NCI-H128 (cell line): ENCODE measurements at regions not wholly inside any gene's neighbourhood (a gene's known extent, or its start where the extent isn't known, plus 50 kb on each side); places are given as distances from the start of the nearest gene placed in this dataset.
"Not testable (repeated sequence)": the region's sequence is repeated elsewhere in the genome, so short reads cannot be mapped to it uniquely, and the experiment has no call there.

Experiments
- DNase-seq: peaks from one replicate; lab custom pipeline; 2025; ENCODE audit not compliant: unreplicated experiment; lab: John Stamatoyannopoulos, UW

- DNase-seq, result no peak
Measured at GRCh38 chr4:178138491-178138890, 696.3 kb upstream of the AGA start.

GRCh38 chr4:178140326-178140915 lies 698.2 kb upstream of the AGA start:
- no peak for DNase-seq

DNA sequence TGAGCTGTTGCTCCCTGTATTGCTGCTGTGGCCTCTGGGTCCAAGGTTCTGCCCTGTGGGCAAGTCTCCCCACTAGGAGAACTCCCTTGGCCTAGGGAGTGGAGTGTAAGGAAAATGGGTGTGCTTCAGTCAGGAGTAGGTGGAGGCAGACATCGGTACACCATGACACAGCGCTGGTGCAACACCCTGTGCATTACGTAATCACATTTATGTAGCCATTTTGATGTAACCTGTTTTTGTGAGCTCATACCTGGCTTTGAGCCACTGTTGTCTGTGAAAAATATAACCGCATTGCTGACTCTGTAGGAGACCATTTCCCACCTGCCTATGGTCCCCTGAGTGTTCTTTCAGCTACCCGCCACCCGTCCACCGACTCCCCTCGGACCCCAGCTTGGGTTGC lies 700.5 kb upstream of the AGA start:
- DNase-seq, result no peak

GRCh38 chr4:178148106-178148505 lies 705.9 kb upstream of the AGA start:
- DNase-seq, result no peak

DNA sequence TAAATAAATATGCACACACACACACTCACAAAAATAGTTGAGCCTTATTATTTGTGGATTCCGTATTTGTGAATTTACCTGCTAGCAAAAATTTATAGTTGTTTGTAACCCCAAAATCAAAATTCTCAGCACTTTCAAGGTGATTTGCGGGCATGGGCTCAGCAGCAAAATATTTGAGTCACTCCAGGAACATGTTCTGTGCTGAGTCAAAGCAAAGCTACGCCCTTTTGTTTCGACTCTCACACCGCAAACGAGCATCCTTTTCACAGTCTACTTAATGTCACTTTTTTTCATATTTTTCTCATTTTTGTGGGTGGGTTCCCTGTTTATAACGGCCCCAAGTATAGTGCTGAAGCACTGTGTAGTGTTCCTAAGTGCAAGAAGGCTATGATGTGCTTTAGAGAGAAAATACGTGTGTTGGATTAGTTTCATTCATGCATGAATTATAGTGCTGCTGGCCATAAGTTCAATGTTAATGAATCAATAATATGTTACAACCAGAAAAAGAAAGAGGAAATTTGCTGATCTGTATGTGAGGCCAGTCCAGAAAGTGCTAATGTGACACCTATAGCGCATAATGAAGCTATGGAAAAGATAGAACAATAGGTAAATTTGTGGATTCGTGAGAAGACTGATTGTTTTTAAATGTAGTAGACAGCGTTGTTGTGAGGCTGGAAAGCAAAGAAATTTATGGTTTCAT lies 723.2 kb upstream of the AGA start:
- DNase-seq, result no peak

GRCh38 chr4:178165951-178166308 lies 723.7 kb upstream of the AGA start:
- no peak for DNase-seq

DNA sequence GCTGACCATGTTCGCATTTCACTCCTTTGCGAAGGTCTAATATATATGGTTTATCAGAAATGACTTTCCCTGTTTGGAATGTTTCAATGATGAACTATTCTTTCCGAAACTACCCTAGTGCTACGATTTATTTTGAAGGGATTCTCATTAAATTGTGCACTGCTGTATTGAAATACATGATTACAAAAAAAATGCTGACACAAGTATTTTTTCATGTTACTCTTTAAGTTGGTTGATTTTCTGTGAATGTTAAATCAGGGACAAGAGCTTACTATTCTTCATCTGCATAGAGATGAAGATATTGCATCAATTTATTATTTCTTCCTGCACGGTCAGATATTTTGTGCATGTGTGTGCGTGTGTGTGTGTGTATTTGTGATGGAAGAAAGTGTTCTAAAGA lies 731.5 kb upstream of the AGA start:
- no peak for DNase-seq

- no peak for DNase-seq
Measured at GRCh38 chr4:178174756-178175155, 732.5 kb upstream of the AGA start.

GRCh38 chr4:178185517-178185916 lies 743.3 kb upstream of the AGA start:
- no peak for DNase-seq

- no peak for DNase-seq
Measured at GRCh38 chr4:178192611-178193010, 750.4 kb upstream of the AGA start.

DNA sequence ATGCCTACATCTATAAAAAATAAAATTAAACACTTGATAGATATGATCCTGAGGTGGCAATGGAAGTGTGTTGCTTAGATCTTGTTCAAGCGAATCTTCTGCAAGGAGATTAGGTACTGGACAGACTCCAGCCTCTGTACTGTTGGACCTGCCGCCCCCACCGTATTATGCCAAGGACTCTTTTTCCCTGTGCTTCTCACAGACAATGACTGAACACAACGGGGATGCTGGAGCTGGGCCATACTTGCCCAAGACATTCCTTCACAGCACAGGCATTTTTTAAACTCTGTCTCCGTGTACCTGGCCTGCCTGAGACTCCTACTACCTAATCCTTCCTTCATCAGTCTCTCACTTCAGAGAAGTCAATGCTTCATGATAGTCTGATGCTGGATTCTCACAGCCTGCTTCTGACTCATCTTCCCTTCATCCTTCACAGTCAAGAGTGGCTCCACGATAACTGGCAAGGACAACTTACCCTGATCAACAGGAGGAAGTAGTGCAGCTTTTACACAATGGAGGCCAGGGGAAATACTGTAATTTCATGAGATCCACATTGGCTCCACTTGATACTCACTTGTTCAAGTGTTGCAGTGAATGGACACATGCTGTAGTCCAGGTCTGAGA lies 754.6 kb upstream of the AGA start:
- no peak for DNase-seq

DNA sequence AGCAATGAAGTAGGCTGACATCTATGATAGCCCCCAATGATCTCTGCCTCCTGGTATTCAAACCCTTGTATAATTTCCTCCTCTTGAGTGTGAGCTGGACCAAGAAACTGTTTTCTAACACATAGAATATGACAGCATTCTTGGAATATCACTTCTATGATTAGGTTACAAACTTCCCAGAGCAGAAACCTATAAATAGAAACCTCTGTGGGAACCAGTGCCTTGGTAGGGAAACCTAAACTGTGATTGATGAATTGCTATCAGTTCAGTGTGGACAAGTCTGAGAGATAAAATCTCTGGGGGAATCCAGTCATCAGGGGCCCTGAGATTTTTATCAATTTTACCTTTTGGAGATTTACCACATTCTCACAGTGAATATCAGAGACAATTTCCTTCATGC lies 756.5 kb upstream of the AGA start:
- DNase-seq, result no peak

GRCh38 chr4:178202422-178202821 lies 760.2 kb upstream of the AGA start:
- DNase-seq, result no peak

GRCh38 chr4:178205826-178206225 lies 763.6 kb upstream of the AGA start:
- DNase-seq, result no peak

DNA sequence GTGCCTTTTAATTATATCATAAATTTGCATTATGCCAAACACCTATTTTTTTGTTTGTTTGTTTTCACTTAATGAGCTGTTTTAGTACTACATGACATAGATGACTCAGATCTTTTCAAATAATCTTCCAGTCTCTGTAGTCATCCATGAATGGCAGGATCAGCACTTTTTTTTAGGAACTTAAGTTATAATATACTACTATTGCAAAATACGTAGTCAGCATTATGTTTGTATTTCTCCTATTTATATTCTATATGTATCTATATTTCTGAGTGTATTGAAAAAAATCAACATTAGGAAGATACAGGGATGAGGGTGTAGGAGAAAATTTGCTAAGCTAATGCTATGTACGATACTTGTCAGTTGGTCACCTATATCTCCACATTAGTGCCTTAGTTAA lies 773.1 kb upstream of the AGA start:
- no peak for DNase-seq

- DNase-seq, result no peak
Measured at GRCh38 chr4:178215763-178216162, 773.5 kb upstream of the AGA start.

DNA sequence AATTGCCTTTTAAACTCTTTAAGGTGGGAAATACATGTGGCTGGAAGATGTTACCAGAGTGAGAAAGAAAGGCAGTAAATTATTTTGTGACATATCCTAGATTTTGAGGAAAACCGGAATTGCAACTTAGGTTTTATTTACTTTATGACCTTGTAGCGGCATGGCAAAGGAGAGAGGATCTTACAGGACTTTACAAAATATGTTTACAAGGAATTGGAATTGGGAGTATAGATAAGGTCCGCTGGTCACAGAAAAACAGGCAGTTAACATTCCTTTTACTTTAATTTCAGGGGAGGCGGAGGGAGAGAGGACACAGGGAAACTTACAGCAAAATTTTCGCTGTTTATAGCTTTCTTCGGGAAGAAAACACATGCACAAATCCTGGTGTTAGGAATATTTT lies 784.2 kb upstream of the AGA start:
- not testable (repeated sequence) for DNase-seq

DNA sequence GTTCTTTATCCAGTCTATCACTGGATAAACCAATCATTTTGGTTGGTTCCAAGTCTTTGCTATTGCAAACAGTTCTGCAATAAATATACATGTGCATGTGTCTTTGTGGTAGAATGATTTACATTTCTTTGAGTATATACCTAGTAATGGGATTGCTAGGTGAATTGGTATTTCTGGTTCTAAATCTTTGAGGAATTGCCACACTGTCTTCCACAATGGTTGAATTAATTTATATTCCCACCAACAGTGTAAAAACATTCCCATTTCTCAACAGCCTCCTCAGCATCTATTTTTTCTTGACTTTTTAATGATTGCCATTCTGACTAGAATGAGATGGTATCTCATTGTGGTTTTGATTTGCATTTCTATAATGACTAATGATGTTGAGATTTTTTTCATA lies 791.7 kb upstream of the AGA start:
- no peak for DNase-seq

DNA sequence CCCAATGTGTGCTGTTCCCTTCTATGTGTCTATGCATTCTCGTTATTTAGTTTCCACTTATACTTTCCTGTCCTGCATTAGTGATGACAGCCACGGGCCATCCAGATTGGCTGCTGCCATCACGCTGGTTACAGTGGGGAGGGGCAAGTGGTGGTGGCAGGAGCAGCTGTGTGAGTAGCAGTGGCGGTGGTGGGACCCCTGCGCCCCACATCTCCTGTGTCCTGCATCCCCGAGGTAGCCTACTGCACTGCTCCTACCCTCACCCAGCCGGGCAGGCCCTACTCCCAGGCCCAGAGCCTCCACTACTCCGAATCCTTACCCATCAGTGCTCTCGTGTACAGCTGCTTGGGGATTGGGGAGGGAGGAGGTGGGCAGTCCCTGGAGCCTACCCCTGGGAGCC lies 798.7 kb upstream of the AGA start:
- DNase-seq, result no peak

DNA sequence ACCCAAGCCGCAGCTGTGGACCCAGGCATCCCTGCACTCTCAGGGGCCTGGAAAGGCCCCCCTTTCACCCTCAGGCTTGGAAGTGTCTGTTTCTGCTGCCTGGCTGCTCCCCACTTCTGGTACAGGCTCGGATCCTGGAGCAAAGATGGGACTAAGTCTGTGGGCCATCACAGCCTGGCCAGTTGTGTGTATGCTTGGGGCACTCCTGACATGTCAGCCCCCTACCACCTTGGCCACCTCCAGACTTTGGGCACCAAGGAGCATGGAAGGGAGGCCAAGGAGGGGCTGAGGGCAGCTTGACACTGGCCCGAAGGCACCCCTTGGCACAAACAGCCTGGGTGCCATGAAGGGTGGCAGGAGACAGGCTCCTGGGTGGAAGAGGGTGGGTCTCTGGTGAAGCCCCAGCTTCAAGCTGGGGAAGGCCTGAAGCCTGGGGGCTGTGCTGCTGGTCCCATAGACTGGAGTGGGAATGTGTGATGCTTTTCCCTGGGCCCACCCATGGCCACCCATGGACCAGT lies 799.4 kb upstream of the AGA start:
- DNase-seq, result no peak

- DNase-seq, result no peak
Measured at GRCh38 chr4:178242655-178243054, 800.4 kb upstream of the AGA start.

DNA sequence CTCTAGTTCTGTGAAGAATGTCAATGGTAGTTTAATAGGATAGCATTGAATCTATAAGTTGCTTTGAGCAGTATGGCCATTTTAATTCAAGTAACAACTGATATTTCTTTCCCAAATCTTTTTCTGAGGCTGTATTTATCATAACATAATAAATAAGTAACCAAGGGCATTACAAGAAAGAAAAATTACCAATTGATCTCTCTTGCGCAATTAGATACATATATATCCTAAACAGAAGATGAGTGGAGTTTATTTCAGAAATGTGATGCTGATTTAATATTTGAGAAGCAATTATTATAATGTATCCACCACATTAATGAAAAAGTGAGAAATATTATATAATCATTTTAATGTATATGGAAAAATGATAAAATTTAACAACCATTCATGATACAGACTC lies 802.5 kb upstream of the AGA start:
- no peak for DNase-seq

- no peak for DNase-seq
Measured at GRCh38 chr4:178255172-178255571, 812.9 kb upstream of the AGA start.
